ENCODE measurements at regions not wholly inside any gene's neighbourhood (a gene's known extent, or its start where the extent isn't known, plus 50 kb on each side); places are given as distances from the start of the nearest gene placed in this dataset.
"Not testable (repeated sequence)": the region's sequence is repeated elsewhere in the genome, so short reads cannot be mapped to it uniquely, and the experiment has no call there.

GRCh38 chr17:77282524-77283515 is 142.1 kb downstream of the SEC14L1 start:
- H3K4me3 ChIP-seq (ENCODE audit: low read length) = no peak overlapping the region
- H3K9ac ChIP-seq (ENCODE audit: low read depth, low read length) = no peak overlapping the region
- H3K4me2 ChIP-seq (ENCODE audit: low read length) = peak overlapping the region; percentile 89
- no peaks in the 10 kb centered on the region for H3K36me3 ChIP-seq (ENCODE audit: insufficient read depth, low read length)
- H3K27me3 ChIP-seq (ENCODE audit: control insufficient read depth, insufficient read depth, low read length) = no peaks in the 10 kb centered on the region
- peaks cover 66% of the 10 kb centered on the region for H3K4me1 ChIP-seq (ENCODE audit: control insufficient read depth, insufficient read depth, low read length)
- no peaks in the 10 kb centered on the region for H3K9me3 ChIP-seq (replicated peaks; ENCODE audit: low read length)

DNA sequence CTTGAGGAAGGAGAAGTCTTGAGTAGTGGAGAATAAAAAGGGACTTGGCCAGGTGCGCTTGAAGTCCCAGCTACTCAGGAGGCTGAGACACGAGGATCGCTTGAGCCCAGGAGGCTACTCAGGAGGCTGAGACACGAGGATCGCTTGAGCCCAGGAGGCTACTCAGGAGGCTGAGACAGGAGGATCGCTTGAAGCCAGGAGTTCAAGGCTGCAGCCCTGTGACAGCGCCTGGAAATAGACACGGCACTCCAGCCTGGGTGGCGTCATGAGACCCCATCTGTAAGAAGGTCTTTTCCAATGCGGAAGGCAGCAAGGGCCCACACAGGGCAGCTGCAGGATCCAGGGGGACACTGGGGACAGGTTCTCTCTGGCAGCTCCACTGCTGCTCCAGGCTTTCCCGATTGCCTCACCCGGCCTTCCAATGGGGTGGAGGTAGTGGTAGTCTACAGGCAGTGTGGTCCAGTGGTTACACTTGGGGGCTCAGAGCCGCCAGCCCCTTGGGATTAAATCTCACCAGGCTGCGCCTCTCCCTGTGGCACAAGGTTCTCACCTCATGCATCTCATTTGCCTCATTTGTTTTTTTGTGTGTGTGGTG is 143.4 kb downstream of the SEC14L1 start:
- Histone ChIP-seq H3K4me3 (ENCODE audit: low read length) (no peak overlapping the region), H3K4me1 (ENCODE audit: control insufficient read depth, insufficient read depth, low read length) (peaks cover 79% of the 10 kb centered on the region), H3K9ac (ENCODE audit: low read depth, low read length) (no peak overlapping the region), H3K9me3 (replicated peaks; ENCODE audit: low read length) (no peaks in the 10 kb centered on the region), H3K4me2 (ENCODE audit: low read length) (no peak overlapping the region), H3K27me3 (ENCODE audit: control insufficient read depth, insufficient read depth, low read length) (no peaks in the 10 kb centered on the region), H3K36me3 (ENCODE audit: insufficient read depth, low read length) (no peaks in the 10 kb centered on the region)

DNA sequence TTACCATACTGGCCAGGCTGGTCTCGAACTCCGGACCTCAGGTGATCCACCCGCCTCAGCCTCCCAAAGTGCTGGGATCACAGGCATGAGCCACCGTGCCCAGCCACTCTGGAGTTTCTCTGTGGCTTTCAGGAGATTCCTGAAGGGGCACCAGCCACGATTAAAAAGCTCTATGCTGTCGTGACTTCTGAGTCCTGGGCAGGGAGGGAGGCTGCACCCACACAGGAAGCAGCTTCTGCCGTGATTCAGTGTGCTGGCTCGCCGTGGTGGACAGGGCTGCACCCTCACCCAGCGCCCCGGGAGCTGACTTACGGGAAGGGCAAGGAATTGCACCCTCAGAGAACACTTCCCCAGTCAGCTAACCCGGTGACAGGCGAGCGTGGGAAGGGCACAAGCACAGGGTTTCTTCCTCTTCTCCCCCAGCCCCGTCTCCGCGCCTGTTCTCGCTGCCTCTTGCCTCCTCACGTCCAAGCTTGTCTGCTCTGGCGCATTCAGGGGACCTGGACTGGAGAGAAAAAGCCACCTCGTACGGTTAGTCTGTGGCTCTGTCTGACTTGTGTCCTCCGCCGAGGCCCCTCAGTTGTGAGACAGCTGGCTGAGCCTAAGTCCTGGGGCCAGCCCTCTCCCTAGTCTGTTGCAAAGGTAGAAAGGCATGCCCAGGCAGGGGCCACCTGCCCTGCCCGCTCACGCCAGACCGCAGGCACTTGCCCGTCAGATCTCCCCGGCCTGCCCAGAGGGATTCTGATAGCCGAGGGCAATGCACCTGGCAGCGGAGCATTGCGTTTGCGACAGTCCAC is 145.0 kb downstream of the SEC14L1 start:
- Histone ChIP-seq H3K4me3 (ENCODE audit: low read length) (peak overlapping the region; percentile 23), H3K9ac (ENCODE audit: low read depth, low read length) (peak overlapping the region; percentile 89), H3K4me1 (ENCODE audit: control insufficient read depth, insufficient read depth, low read length) (peaks cover 64% of the 10 kb centered on the region), H3K27me3 (ENCODE audit: control insufficient read depth, insufficient read depth, low read length) (no peaks in the 10 kb centered on the region), H3K36me3 (ENCODE audit: insufficient read depth, low read length) (no peaks in the 10 kb centered on the region), H3K4me2 (ENCODE audit: low read length) (peak overlapping the region; percentile 76), H3K9me3 (replicated peaks; ENCODE audit: low read length) (no peaks in the 10 kb centered on the region)

DNA sequence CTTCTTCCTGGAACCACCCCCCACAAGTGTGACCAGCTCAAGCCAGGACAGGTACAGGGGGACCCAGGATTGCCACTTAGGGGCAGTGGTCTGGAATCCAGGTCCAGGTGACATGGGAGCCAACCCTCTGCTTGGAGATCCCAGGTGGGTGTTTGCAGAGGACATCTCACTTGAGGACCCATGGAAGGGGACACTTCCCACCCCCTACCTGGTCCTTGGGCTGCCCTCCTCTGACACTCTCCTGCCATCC is 145.5 kb downstream of the SEC14L1 start:
- H3K4me2 ChIP-seq (ENCODE audit: low read length) = peak overlapping the region; percentile 76
- peak overlapping the region; percentile 23 for H3K4me3 ChIP-seq (ENCODE audit: low read length)
- peak overlapping the region; percentile 89 for H3K9ac ChIP-seq (ENCODE audit: low read depth, low read length)
- no peaks in the 10 kb centered on the region for H3K36me3 ChIP-seq (ENCODE audit: insufficient read depth, low read length)
- H3K9me3 ChIP-seq (replicated peaks; ENCODE audit: low read length) = no peaks in the 10 kb centered on the region
- no peaks in the 10 kb centered on the region for H3K27me3 ChIP-seq (ENCODE audit: control insufficient read depth, insufficient read depth, low read length)
- peaks cover 63% of the 10 kb centered on the region for H3K4me1 ChIP-seq (ENCODE audit: control insufficient read depth, insufficient read depth, low read length)

DNA sequence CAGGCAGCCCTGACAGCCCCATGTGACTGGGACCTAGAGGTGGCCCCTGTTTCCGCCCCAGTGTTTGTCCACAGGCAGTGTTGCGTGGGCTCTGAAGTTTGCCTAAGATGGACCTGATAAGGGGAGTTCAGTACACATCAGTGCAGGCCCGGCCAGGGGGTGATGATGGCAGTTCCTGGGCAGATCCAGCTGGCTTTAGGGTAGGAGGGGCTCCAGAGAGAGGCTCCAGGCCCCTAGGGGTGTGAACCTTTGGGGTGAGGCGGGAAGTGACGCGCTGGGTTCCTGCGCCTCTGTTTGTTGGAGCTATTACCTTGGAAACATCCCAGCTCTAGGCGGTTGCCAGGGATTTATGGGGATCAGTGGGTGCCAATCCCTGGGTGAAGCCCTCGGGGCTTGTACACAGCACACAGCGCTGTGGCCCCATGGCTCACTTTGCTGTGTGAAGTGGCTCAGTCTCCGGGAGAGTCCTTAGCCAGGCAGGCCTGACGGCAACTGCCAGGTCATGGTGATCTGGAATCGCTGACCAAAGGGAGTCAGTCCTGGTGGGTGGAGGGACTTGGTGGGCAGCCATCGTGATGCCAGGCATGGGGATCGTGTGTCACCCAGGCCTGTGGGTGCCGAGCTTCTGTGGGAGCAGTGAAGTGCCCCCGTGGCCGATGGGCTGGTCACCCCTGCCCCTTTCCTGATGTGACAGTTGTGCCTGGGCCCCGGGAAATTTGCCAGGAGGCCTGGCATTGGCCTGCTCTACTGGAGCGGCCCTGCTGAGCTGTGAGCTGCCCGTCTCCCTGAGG is 146.1 kb downstream of the SEC14L1 start:
- peaks cover 57% of the 10 kb centered on the region for H3K4me1 ChIP-seq (ENCODE audit: control insufficient read depth, insufficient read depth, low read length)
- H3K4me3 ChIP-seq (ENCODE audit: low read length) = peak overlapping the region; percentile 29
- no peaks in the 10 kb centered on the region for H3K36me3 ChIP-seq (ENCODE audit: insufficient read depth, low read length)
- H3K4me2 ChIP-seq (ENCODE audit: low read length) = peak overlapping the region; percentile 76
- H3K27me3 ChIP-seq (ENCODE audit: control insufficient read depth, insufficient read depth, low read length) = no peaks in the 10 kb centered on the region
- H3K9ac ChIP-seq (ENCODE audit: low read depth, low read length) = peak overlapping the region; percentile 89
- no peaks in the 10 kb centered on the region for H3K9me3 ChIP-seq (replicated peaks; ENCODE audit: low read length)

DNA sequence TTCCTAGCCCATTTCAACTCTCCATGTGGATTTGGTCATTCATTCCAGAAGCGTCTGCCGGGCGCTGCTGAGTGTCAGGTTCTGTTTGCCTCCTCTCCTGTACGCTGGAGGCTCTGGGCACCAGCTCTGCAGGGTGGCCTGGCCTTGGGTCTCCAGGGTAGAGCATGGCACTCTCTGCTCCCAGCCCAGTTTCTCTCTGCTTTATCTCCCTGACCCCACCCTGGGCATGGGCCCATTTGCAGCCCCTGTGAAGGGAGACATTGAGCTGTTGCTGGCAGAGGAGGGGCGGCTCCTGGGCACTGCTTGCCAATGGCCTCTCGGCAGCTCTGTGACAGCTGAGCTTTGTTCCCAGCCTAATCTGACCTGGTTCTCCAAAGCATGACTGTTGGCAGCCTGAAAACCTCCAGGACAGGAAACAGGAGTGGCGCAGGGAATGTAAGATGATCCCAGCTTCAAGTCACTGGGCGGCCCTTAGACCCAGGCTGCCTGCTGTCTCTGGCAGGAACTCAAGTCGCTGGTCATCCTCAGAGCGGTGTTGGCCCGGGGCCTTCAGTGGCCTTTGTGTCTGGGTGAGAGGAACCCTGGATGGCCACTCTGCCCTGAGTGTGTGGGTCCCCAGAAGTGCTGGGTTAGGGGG is 146.8 kb downstream of the SEC14L1 start:
- Histone ChIP-seq H3K4me2 (ENCODE audit: low read length) (peak overlapping the region; percentile 76), H3K36me3 (ENCODE audit: insufficient read depth, low read length) (no peaks in the 10 kb centered on the region), H3K4me1 (ENCODE audit: control insufficient read depth, insufficient read depth, low read length) (peaks cover 50% of the 10 kb centered on the region), H3K27me3 (ENCODE audit: control insufficient read depth, insufficient read depth, low read length) (no peaks in the 10 kb centered on the region), H3K9ac (ENCODE audit: low read depth, low read length) (peak overlapping the region; percentile 89), H3K9me3 (replicated peaks; ENCODE audit: low read length) (no peaks in the 10 kb centered on the region), H3K4me3 (ENCODE audit: low read length) (peak overlapping the region; percentile 40)

GRCh38 chr17:77288115-77288619 is 147.4 kb downstream of the SEC14L1 start:
- Histone ChIP-seq H3K4me1 (ENCODE audit: control insufficient read depth, insufficient read depth, low read length) (peaks cover 44% of the 10 kb centered on the region), H3K9me3 (replicated peaks; ENCODE audit: low read length) (no peaks in the 10 kb centered on the region), H3K27me3 (ENCODE audit: control insufficient read depth, insufficient read depth, low read length) (no peaks in the 10 kb centered on the region), H3K9ac (ENCODE audit: low read depth, low read length) (peak overlapping the region; percentile 89), H3K4me2 (ENCODE audit: low read length) (peak overlapping the region; percentile 76), H3K36me3 (ENCODE audit: insufficient read depth, low read length) (no peaks in the 10 kb centered on the region), H3K4me3 (ENCODE audit: low read length) (peak overlapping the region; percentile 40)

DNA sequence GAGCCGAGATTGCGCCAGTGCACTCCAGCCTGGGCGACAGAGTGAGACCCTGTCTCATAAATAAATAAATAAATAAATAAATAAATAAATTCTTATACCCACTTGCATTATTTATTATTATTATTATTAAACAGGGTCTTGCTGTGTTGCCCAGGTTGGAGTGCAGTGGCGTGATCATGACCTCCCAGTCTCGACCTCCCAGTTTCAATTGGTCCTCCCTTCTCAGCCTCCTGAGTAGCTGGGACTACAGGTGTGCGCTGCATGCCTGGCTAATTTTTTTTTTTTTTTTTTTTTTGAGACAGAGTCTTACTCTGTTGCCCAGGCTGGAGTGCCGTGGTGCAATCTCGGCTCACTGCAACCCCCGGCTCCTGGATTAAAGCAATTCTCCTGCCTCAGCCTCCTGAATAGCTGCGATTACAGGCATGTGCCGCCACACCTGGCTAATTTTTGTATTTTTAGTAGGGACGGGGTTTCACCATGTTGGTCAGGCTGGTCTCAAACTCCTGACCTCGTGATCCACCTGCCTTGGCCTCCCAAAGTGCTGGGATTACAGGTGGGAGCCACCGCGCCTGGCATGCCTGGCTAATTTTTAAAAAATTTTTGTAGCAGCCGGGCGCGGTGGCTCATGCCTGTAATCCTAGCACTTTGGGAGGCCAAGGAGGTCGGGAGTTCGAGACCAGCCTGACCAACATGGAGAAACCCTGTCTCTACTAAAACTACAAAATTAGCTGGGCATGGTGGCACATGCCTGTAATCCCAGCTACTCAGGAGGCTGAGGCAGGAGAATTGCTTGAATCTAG is 150.2 kb downstream of the SEC14L1 start:
- not testable (repeated sequence) for H3K9me3 ChIP-seq (replicated peaks; ENCODE audit: low read length); H3K4me3 ChIP-seq (ENCODE audit: low read length)
- peaks cover 31% of the 10 kb centered on the region for H3K4me1 ChIP-seq (ENCODE audit: control insufficient read depth, insufficient read depth, low read length)

DNA sequence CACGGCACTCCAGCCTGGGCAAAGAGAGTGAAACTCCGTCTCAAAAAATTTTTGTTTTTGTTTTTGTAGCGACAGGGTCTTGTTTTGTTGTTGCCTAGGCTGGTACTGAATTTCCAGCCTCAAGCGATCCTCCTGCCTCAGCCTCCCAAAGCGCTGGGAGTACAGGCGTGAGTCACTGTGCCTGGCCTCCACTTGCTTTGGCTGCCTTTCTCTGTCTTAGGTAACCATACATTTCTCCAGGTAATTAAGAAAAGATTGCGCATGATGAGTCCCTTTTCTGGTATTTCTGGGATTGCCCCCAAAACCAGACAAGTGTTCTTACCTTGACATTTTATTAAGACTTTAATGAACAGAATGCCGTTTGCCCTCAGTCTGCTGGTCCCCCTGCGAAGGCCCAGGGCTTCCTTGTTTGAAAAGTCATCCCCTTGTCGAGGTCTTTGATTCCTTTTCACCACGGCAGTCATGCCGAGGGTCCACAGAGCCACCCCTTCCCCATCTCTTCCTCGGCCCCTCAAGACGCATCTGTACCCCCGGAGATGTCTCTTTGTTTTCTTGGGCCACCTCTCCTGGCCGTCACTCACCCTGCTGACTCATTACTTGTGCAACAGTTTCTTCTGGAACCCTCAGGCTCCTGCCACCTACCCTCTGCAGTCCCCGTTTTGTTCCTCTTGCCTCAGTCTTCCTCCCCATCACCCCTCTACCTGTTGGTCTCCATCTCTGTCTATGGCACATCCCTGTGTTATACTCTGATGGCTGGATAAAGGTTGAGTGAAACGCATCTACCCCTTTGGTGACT is 151.0 kb downstream of the SEC14L1 start:
- Histone ChIP-seq H3K4me1 (ENCODE audit: control insufficient read depth, insufficient read depth, low read length) (peaks cover 23% of the 10 kb centered on the region), H3K9ac (ENCODE audit: low read depth, low read length) (no peak overlapping the region), H3K36me3 (ENCODE audit: insufficient read depth, low read length) (peaks cover 12% of the 10 kb centered on the region), H3K27me3 (ENCODE audit: control insufficient read depth, insufficient read depth, low read length) (no peaks in the 10 kb centered on the region), H3K4me2 (ENCODE audit: low read length) (no peak overlapping the region), H3K4me3 (ENCODE audit: low read length) (no peak overlapping the region), H3K9me3 (replicated peaks; ENCODE audit: low read length) (no peaks in the 10 kb centered on the region)

More for the DNA sequence above, 150.2 kb downstream of the SEC14L1 start:
- H3K4me2 ChIP-seq (ENCODE audit: low read length); H3K27me3 ChIP-seq (ENCODE audit: control insufficient read depth, insufficient read depth, low read length); H3K9ac ChIP-seq (ENCODE audit: low read depth, low read length): not testable (repeated sequence)
- peaks cover 12% of the 10 kb centered on the region for H3K36me3 ChIP-seq (ENCODE audit: insufficient read depth, low read length)
